Naive thymus-derived CD8-positive, alpha-beta T cell (primary cell): ENCODE measurements at regions not wholly inside any gene's neighbourhood (a gene's known extent, or its start where the extent isn't known, plus 50 kb on each side); places are given as distances from the start of the nearest gene placed in this dataset.

Source experiments
- ATAC-seq, 2 donors: fragments of 150-1000 bp; cut with Tn5 transposase in 1 of 2; sonication (Bioruptor Pico), chemical (Tn5 transposase) in 1 of 2; 1 replicate in 1 of 2; 2 replicates in 1 of 2; pipeline ENCODE4 v1.10.0; 2021; ENCODE audit warnings: mild to moderate bottlenecking in 2 of 2, moderate library complexity in 2 of 2
- POLR2A ChIA-PET: fragments of 350-600 bp; sonication (Branson Sonifier 250); formaldehyde crosslinking; loops from one replicate; lab custom pipeline; 2021; ENCODE audit warnings: antibody characterized with exemption; lab: Charles Lee
- DNase-seq, 10 donors: peaks; one replicate each; pipeline versions ENCODE4 v3.0.0 to v3.0.0-alpha.2; 2020 to 2022
- H3K27ac Mint-ChIP-seq, 10 donors: one replicate each; pipeline ENCODE4 v1.8.0; 2020 to 2022; ENCODE audit warnings: mild to moderate bottlenecking in 10 of 10, mixed read lengths in 10 of 10, moderate library complexity in 4 of 10, inconsistent platforms in 1 of 10
- H3K27me3 Mint-ChIP-seq, 5 donors: one replicate each; pipeline ENCODE4 v1.8.0; 2021 to 2022; ENCODE audit warnings: mixed read lengths in 5 of 5
- H3K36me3 Mint-ChIP-seq, 3 donors: one replicate each; pipeline ENCODE4 v1.8.0; 2020 to 2022; ENCODE audit warnings: mixed read lengths in 3 of 3, mild to moderate bottlenecking in 2 of 3, inconsistent platforms in 1 of 3
- H3K4me1 Mint-ChIP-seq, 4 donors: one replicate each; pipeline ENCODE4 v1.8.0; 2021 to 2022; ENCODE audit warnings: mixed read lengths in 4 of 4
- H3K4me3 Mint-ChIP-seq, 10 donors: one replicate each; pipeline ENCODE4 v1.8.0; 2020 to 2022; ENCODE audit warnings: mild to moderate bottlenecking in 10 of 10, mixed read lengths in 10 of 10, moderate library complexity in 6 of 10, inconsistent platforms in 1 of 10
- H3K9me3 Mint-ChIP-seq, 9 donors: one replicate each; pipeline ENCODE4 v1.8.0; 2020 to 2022; ENCODE audit warnings: mixed read lengths in 9 of 9, mild to moderate bottlenecking in 3 of 9, inconsistent platforms in 1 of 9, moderate library complexity in 1 of 9

- no peak overlapping the region for H3K27ac Mint-ChIP-seq
- H3K4me3 Mint-ChIP-seq = no peak overlapping the region
- ATAC-seq (no peak), DNase-seq (no peak)
- H3K4me1 Mint-ChIP-seq = peaks cover 0 to 14% (median 7%) of the 10 kb centered on the region in 4 donors
- H3K27me3 Mint-ChIP-seq = peaks cover 0 to 16% (median 0%) of the 10 kb centered on the region in 5 donors
- POLR2A ChIA-PET = no interaction called here
- H3K9me3 Mint-ChIP-seq = peaks cover 0 to 4% (median 0%) of the 10 kb centered on the region in 9 donors
- no peaks in the 10 kb centered on the region for H3K36me3 Mint-ChIP-seq
Measured at GRCh38 chr15:39265261-39265660, 315.6 kb upstream of the THBS1 start.

- no peak for DNase-seq
- Mint-ChIP-seq H3K4me3 (no peak overlapping the region), H3K4me1 (peaks cover 0 to 9% (median 5%) of the 10 kb centered on the region in 4 donors), H3K36me3 (no peaks in the 10 kb centered on the region), H3K9me3 (peaks cover 0 to 4% (median 0%) of the 10 kb centered on the region in 9 donors), H3K27me3 (peaks cover 0 to 4% (median 3%) of the 10 kb centered on the region in 5 donors), H3K27ac (no peak overlapping the region)
- ATAC-seq = no peak
- POLR2A ChIA-PET = no interaction called here
Measured at GRCh38 chr15:39266890-39267289, 314.0 kb upstream of the THBS1 start.

- Mint-ChIP-seq H3K4me3 (no peak overlapping the region), H3K4me1 (peaks cover 0 to 5% (median 3%) of the 10 kb centered on the region in 4 donors), H3K36me3 (no peaks in the 10 kb centered on the region), H3K27me3 (peaks cover 0 to 3% (median 1%) of the 10 kb centered on the region in 5 donors), H3K27ac (no peak overlapping the region), H3K9me3 (peaks cover 0 to 4% (median 0%) of the 10 kb centered on the region in 9 donors)
- ATAC-seq (no peak), DNase-seq (no peak)
- POLR2A ChIA-PET = no interaction called here
Measured at GRCh38 chr15:39267685-39268084, 313.2 kb upstream of the THBS1 start.

GRCh38 chr15:39269352-39269751, 311.5 kb upstream of the THBS1 start:
- no peak overlapping the region for H3K27ac Mint-ChIP-seq
- H3K4me1 Mint-ChIP-seq = no peaks in the 10 kb centered on the region
- H3K36me3 Mint-ChIP-seq = no peaks in the 10 kb centered on the region
- H3K4me3 Mint-ChIP-seq = no peak overlapping the region
- DNase-seq = no peak
- H3K27me3 Mint-ChIP-seq = peaks cover 0 to 3% (median 1%) of the 10 kb centered on the region in 5 donors
- ATAC-seq = no peak
- POLR2A ChIA-PET = no interaction called here
- no peaks in the 10 kb centered on the region for H3K9me3 Mint-ChIP-seq

- DNase-seq = no peak
- Mint-ChIP-seq H3K4me3 (no peak overlapping the region), H3K36me3 (no peaks in the 10 kb centered on the region), H3K4me1 (no peaks in the 10 kb centered on the region), H3K9me3 (no peaks in the 10 kb centered on the region), H3K27ac (no peak overlapping the region), H3K27me3 (peaks cover 0 to 4% (median 1%) of the 10 kb centered on the region in 5 donors)
- ATAC-seq = no peak
- POLR2A ChIA-PET = no interaction called here
Measured at GRCh38 chr15:39269821-39270220, 311.1 kb upstream of the THBS1 start.

GRCh38 chr15:39270221-39270855, 310.5 kb upstream of the THBS1 start:
- H3K4me1 Mint-ChIP-seq = no peaks in the 10 kb centered on the region
- no peaks in the 10 kb centered on the region for H3K9me3 Mint-ChIP-seq
- H3K27ac Mint-ChIP-seq = no peak overlapping the region
- DNase-seq = no peak
- no peak for ATAC-seq
- no peak overlapping the region for H3K4me3 Mint-ChIP-seq
- H3K27me3 Mint-ChIP-seq = peaks cover 0 to 4% (median 1%) of the 10 kb centered on the region in 5 donors
- H3K36me3 Mint-ChIP-seq = no peaks in the 10 kb centered on the region
- POLR2A ChIA-PET = no interaction called here

GRCh38 chr15:39270934-39271333, 309.9 kb upstream of the THBS1 start:
- no peaks in the 10 kb centered on the region for H3K9me3 Mint-ChIP-seq
- H3K27ac Mint-ChIP-seq = no peak overlapping the region
- H3K27me3 Mint-ChIP-seq = peaks cover 0 to 4% (median 1%) of the 10 kb centered on the region in 5 donors
- H3K4me1 Mint-ChIP-seq = no peaks in the 10 kb centered on the region
- H3K4me3 Mint-ChIP-seq = no peak overlapping the region
- ATAC-seq = no peak
- DNase-seq = no peak
- H3K36me3 Mint-ChIP-seq = no peaks in the 10 kb centered on the region
- POLR2A ChIA-PET = no interaction called here

GRCh38 chr15:39272901-39273300, 308.0 kb upstream of the THBS1 start:
- H3K4me3 Mint-ChIP-seq = no peak overlapping the region
- no peaks in the 10 kb centered on the region for H3K9me3 Mint-ChIP-seq
- H3K27me3 Mint-ChIP-seq = peaks cover 0 to 3% (median 1%) of the 10 kb centered on the region in 5 donors
- no peaks in the 10 kb centered on the region for H3K36me3 Mint-ChIP-seq
- no peak overlapping the region for H3K27ac Mint-ChIP-seq
- ATAC-seq (no peak), DNase-seq (no peak)
- no peaks in the 10 kb centered on the region for H3K4me1 Mint-ChIP-seq
- POLR2A ChIA-PET = no interaction called here

- Mint-ChIP-seq H3K4me3 (no peak overlapping the region), H3K27me3 (peaks cover 0 to 5% (median 3%) of the 10 kb centered on the region in 5 donors), H3K4me1 (no peaks in the 10 kb centered on the region), H3K27ac (no peak overlapping the region), H3K36me3 (no peaks in the 10 kb centered on the region), H3K9me3 (peaks cover 0 to 4% (median 0%) of the 10 kb centered on the region in 9 donors)
- ATAC-seq = no peak
- POLR2A ChIA-PET = no interaction called here
- no peak for DNase-seq
Measured at GRCh38 chr15:39273717-39274411, 307.0 kb upstream of the THBS1 start.

- no peak for DNase-seq
- POLR2A ChIA-PET = interaction anchor here (0.5 kb wide), 1 partner anchor 878 kb away, joined by 6 read pairs; no protein-coding TSS in a partner anchor
- Mint-ChIP-seq H3K27me3 (peaks cover 0 to 5% (median 3%) of the 10 kb centered on the region in 5 donors), H3K27ac (no peak overlapping the region), H3K36me3 (no peaks in the 10 kb centered on the region), H3K4me3 (no peak overlapping the region), H3K4me1 (no peaks in the 10 kb centered on the region), H3K9me3 (peaks cover 0 to 4% (median 0%) of the 10 kb centered on the region in 9 donors)
- ATAC-seq = no peak
Measured at GRCh38 chr15:39275066-39275465, 305.8 kb upstream of the THBS1 start.

GRCh38 chr15:39279311-39279710, 301.6 kb upstream of the THBS1 start:
- DNase-seq (no peak), ATAC-seq (no peak)
- Mint-ChIP-seq H3K27me3 (peaks cover 0 to 16% (median 3%) of the 10 kb centered on the region in 5 donors), H3K4me1 (no peaks in the 10 kb centered on the region), H3K36me3 (no peaks in the 10 kb centered on the region), H3K27ac (no peak overlapping the region), H3K9me3 (peaks cover 0 to 8% (median 2%) of the 10 kb centered on the region in 9 donors), H3K4me3 (no peak overlapping the region)
- POLR2A ChIA-PET = no interaction called here

- POLR2A ChIA-PET = no interaction called here
- H3K4me3 Mint-ChIP-seq = no peak overlapping the region
- H3K27ac Mint-ChIP-seq = no peak overlapping the region
- DNase-seq (no peak), ATAC-seq (no peak)
- no peaks in the 10 kb centered on the region for H3K36me3 Mint-ChIP-seq
- peaks cover 0 to 8% (median 2%) of the 10 kb centered on the region in 9 donors for H3K9me3 Mint-ChIP-seq
- no peaks in the 10 kb centered on the region for H3K4me1 Mint-ChIP-seq
- peaks cover 2 to 21% (median 6%) of the 10 kb centered on the region in 5 donors for H3K27me3 Mint-ChIP-seq
Measured at GRCh38 chr15:39281094-39281493, 299.8 kb upstream of the THBS1 start.

- no peaks in the 10 kb centered on the region for H3K36me3 Mint-ChIP-seq
- peaks cover 4 to 29% (median 13%) of the 10 kb centered on the region in 5 donors for H3K27me3 Mint-ChIP-seq
- H3K27ac Mint-ChIP-seq = no peak overlapping the region
- no peak overlapping the region for H3K4me3 Mint-ChIP-seq
- POLR2A ChIA-PET = no interaction called here
- DNase-seq = no peak
- no peak for ATAC-seq
- H3K4me1 Mint-ChIP-seq = no peaks in the 10 kb centered on the region
- peaks cover 0 to 8% (median 2%) of the 10 kb centered on the region in 9 donors for H3K9me3 Mint-ChIP-seq
Measured at GRCh38 chr15:39282663-39283208, 298.1 kb upstream of the THBS1 start.
